ENCODE measurements at regions not wholly inside any gene's neighbourhood (a gene's known extent, or its start where the extent isn't known, plus 50 kb on each side); places are given as distances from the start of the nearest gene placed in this dataset.

GRCh38 chr7:21051865-21052264 lies 265.2 kb upstream of the SP8 start:
- TF ChIP-seq CTCF (IDR thresholded peaks at IDR 0.05; ENCODE audit: low read depth, low read length): no peak
- DNase-seq (ENCODE audit: low read depth, low spot score): no peak
- in situ Hi-C loops (cut with HindIII; ENCODE audit: low sequenced_read_pairs): no loop called here
- no peak overlapping the region for H3K4me3 ChIP-seq (ENCODE audit: low read depth, low read length)

GRCh38 chr7:21054427-21055112 lies 267.9 kb upstream of the SP8 start:
- no peak for TF ChIP-seq CTCF (IDR thresholded peaks at IDR 0.05; ENCODE audit: low read depth, low read length)
- no peak for DNase-seq (ENCODE audit: low read depth, low spot score)
- no peak overlapping the region for H3K4me3 ChIP-seq (ENCODE audit: low read depth, low read length)
- in situ Hi-C loops (cut with HindIII; ENCODE audit: low sequenced_read_pairs): no loop called here

- no peak overlapping the region for H3K4me3 ChIP-seq (ENCODE audit: low read depth, low read length)
- in situ Hi-C loops (cut with HindIII; ENCODE audit: low sequenced_read_pairs): no loop called here
- DNase-seq (ENCODE audit: low read depth, low spot score): no peak
- no peak for TF ChIP-seq CTCF (IDR thresholded peaks at IDR 0.05; ENCODE audit: low read depth, low read length)
Observed at GRCh38 chr7:21059069-21059468, 272.4 kb upstream of the SP8 start.

GRCh38 chr7:21063106-21063505 lies 276.4 kb upstream of the SP8 start:
- no peak for DNase-seq (ENCODE audit: low read depth, low spot score)
- H3K4me3 ChIP-seq (ENCODE audit: low read depth, low read length): no peak overlapping the region
- TF ChIP-seq CTCF (IDR thresholded peaks at IDR 0.05; ENCODE audit: low read depth, low read length): no peak
- in situ Hi-C loops (cut with HindIII; ENCODE audit: low sequenced_read_pairs): no loop called here

- TF ChIP-seq CTCF (IDR thresholded peaks at IDR 0.05; ENCODE audit: low read depth, low read length): no peak
- DNase-seq (ENCODE audit: low read depth, low spot score): no peak
- in situ Hi-C loops (cut with HindIII; ENCODE audit: low sequenced_read_pairs): no loop called here
- no peak overlapping the region for H3K4me3 ChIP-seq (ENCODE audit: low read depth, low read length)
Observed at GRCh38 chr7:21064698-21065648, 278.3 kb upstream of the SP8 start.

- TF ChIP-seq CTCF (IDR thresholded peaks at IDR 0.05; ENCODE audit: low read depth, low read length): no peak
- DNase-seq (ENCODE audit: low read depth, low spot score): no peak
- H3K4me3 ChIP-seq (ENCODE audit: low read depth, low read length): no peak overlapping the region
- in situ Hi-C loops (cut with HindIII; ENCODE audit: low sequenced_read_pairs): no loop called here
Observed at GRCh38 chr7:21066221-21066620, 279.5 kb upstream of the SP8 start.

Data from astrocyte of the spinal cord (primary cell).